K562 (cell line): ENCODE measurements at regions not wholly inside any gene's neighbourhood (a gene's known extent, or its start where the extent isn't known, plus 50 kb on each side); places are given as distances from the start of the nearest gene placed in this dataset.

ENCODE experiments used
- ATAC-seq: fragments of 200-7000 bp; cut with Tn5 transposase; 3 replicates; pipeline ENCODE4 v1.9.1; 2020; ENCODE audit warnings: moderate library complexity
- BruUV-seq: library from RNA; stranded (reverse); fragments of 400-500 nt; replicated peaks from 2 replicates; lab custom pipeline; 2021; lab: Mats Ljungman, UMichigan
- CTCF ChIA-PET: fragments of 300-600 bp; formaldehyde crosslinking; extraction: SDS; loops from one replicate; lab custom pipeline; 2021; ENCODE audit warnings: low intra/inter-chr PET ratio; lab: Yijun Ruan, JAX
- POLR2A ChIA-PET: fragments of 300-600, 350-650 bp; sonication (Branson Sonifier 250); formaldehyde crosslinking; extraction: SDS; loops from one replicate; lab custom pipeline; 2021; ENCODE audit warnings: antibody characterized with exemption, inconsistent platforms; lab: Yijun Ruan, JAX
- DNase-seq, 4 experiments: peaks; one replicate each; pipeline versions ENCODE4 v3.0.0 to v3.0.0-alpha.2; 2011 to 2018; ENCODE audit warnings: low spot score in 3 of 4, mixed read lengths in 3 of 4; ENCODE audit errors: extremely low read depth in 1 of 4
- FAIRE-seq: peaks from 2 replicates; lab custom pipeline; 2011; peaks lifted over from hg19 to GRCh38; lab: Jason Lieb, UNC
- H2AFZ ChIP-seq: 2 replicates; pipeline ENCODE4 v1.6.0; 2011; ENCODE audit warnings: low read depth, low read length, control low read depth, inconsistent platforms
- H3K27ac ChIP-seq: fragments of 200-600 bp; 3 replicates; pipeline ENCODE4 v1.8.0; 2011; ENCODE audit warnings: low read depth, mild to moderate bottlenecking, control low read depth, inconsistent platforms, low read length, moderate library complexity, mixed read lengths; ENCODE audit errors: extremely low read depth
- H3K27me3 ChIP-seq, 2 experiments: fragments of 300-600 bp in 1 of 2; 2 replicates in 1 of 2; 3 replicates in 1 of 2; pipeline versions ENCODE4 v1.6.0 to v1.8.0; 2011; ENCODE audit warnings: inconsistent platforms in 2 of 2, low read length in 2 of 2, mild to moderate bottlenecking in 1 of 2, mixed read lengths in 1 of 2, moderate library complexity in 1 of 2; ENCODE audit not compliant: control insufficient read depth in 2 of 2, insufficient read depth in 2 of 2
- H3K36me3 ChIP-seq: fragments of 300-600 bp; 3 replicates; pipeline ENCODE4 v1.8.0; 2011; ENCODE audit warnings: mild to moderate bottlenecking, low read length, inconsistent platforms; ENCODE audit not compliant: control insufficient read depth, insufficient read depth
- H3K4me1 ChIP-seq, 2 experiments: fragments of 200-600 bp in 1 of 2; replicated peaks in 1 of 2; 2 replicates in 1 of 2; 3 replicates in 1 of 2; pipeline versions ENCODE4 v1.5.1 to v1.8.0; 2011; ENCODE audit warnings: inconsistent platforms in 2 of 2, low read length in 2 of 2, mild to moderate bottlenecking in 1 of 2, mixed read lengths in 1 of 2, moderate library complexity in 1 of 2; ENCODE audit not compliant: control insufficient read depth in 2 of 2, insufficient read depth in 2 of 2
- H3K4me2 ChIP-seq: 2 replicates; pipeline ENCODE4 v1.6.1; 2011; ENCODE audit warnings: low read length, control low read depth, inconsistent platforms, mixed read lengths; ENCODE audit not compliant: insufficient read depth
- H3K4me3 ChIP-seq: fragments of 200-600 bp; sonication (generic), shearing (Covaris generic); 2 replicates; pipeline ENCODE4 v1.5.1; 2016; ENCODE audit warnings: control low read depth, inconsistent platforms
- H3K79me2 ChIP-seq: fragments of 200-600 bp; 3 replicates; pipeline ENCODE4 v1.8.0; 2011; ENCODE audit warnings: low read length, inconsistent platforms; ENCODE audit not compliant: control insufficient read depth, insufficient read depth
- H3K9ac ChIP-seq, 2 experiments: 2 replicates each; pipeline versions ENCODE4 v1.6.0 to v1.6.1; 2011; ENCODE audit warnings: low read depth in 2 of 2, low read length in 2 of 2, control low read depth in 1 of 2, inconsistent platforms in 1 of 2, mild to moderate bottlenecking in 1 of 2, mixed read lengths in 1 of 2; ENCODE audit not compliant: insufficient read depth in 1 of 2
- H3K9me1 ChIP-seq: one replicate; pipeline ENCODE4 v1.6.0; 2011; ENCODE audit warnings: inconsistent platforms, mild to moderate bottlenecking, low read length, moderate library complexity; ENCODE audit not compliant: control insufficient read depth, insufficient read depth
- H3K9me3 ChIP-seq: replicated peaks from 2 replicates; pipeline ENCODE4 v1.5.1; 2011; ENCODE audit warnings: low read depth, low read length, inconsistent platforms; ENCODE audit not compliant: control insufficient read depth, insufficient read depth
- H4K20me1 ChIP-seq: replicated peaks from 2 replicates; pipeline ENCODE4 v1.6.1; 2011; ENCODE audit warnings: low read length, inconsistent platforms, mixed read lengths; ENCODE audit not compliant: control insufficient read depth, insufficient read depth
- BRD9 ChIP-seq: fragments of 450-650 bp; IDR thresholded peaks from 2 replicates; pipeline ENCODE4 v1.6.1; 2018; ENCODE audit warnings: low read depth; ENCODE audit not compliant: partially characterized antibody
- DEAF1 ChIP-seq: fragments of 450-650 bp; formaldehyde crosslinking; IDR thresholded peaks from 2 replicates; pipeline ENCODE4 v1.4.0; 2020; ENCODE audit warnings: mild to moderate bottlenecking, moderate library complexity
- HDAC3 ChIP-seq: fragments of 450-650 bp; IDR thresholded peaks from 2 replicates; pipeline ENCODE4 v1.6.1; 2018; ENCODE audit warnings: borderline replicate concordance, mild to moderate bottlenecking, moderate library complexity; ENCODE audit not compliant: partially characterized antibody
- NCOA1 ChIP-seq: fragments of 450-650 bp; IDR thresholded peaks from 2 replicates; pipeline ENCODE4 v1.6.1; 2016; ENCODE audit warnings: low read depth
- NR0B1 ChIP-seq: fragments of 450-650 bp; IDR thresholded peaks from one replicate; pipeline ENCODE4 v1.6.1; 2018; ENCODE audit warnings: mild to moderate bottlenecking, moderate library complexity; ENCODE audit not compliant: partially characterized antibody
- PRPF4 ChIP-seq: fragments of 200-400 bp; formaldehyde crosslinking; IDR thresholded peaks from one replicate; pipeline ENCODE4 v1.6.1; 2017; ENCODE audit warnings: low read length, low read depth, mild to moderate bottlenecking; ENCODE audit not compliant: insufficient read depth, poor library complexity, severe bottlenecking
- SMARCC2 ChIP-seq: fragments of 450-650 bp; IDR thresholded peaks from 2 replicates; pipeline ENCODE4 v1.6.1; 2017; ENCODE audit warnings: antibody characterized with exemption, moderate library complexity, mild to moderate bottlenecking, low read depth
- TBL1XR1 ChIP-seq, 2 experiments: IDR thresholded peaks; 2 replicates each; pipeline ENCODE4 v1.6.1; 2012; ENCODE audit warnings: improper control_type of control experiment in 2 of 2, low read length in 2 of 2, mild to moderate bottlenecking in 1 of 2
- WGBS: fragments of 100-300 bp; shearing (Covaris generic); methylation state at CpG from one replicate; pipeline ENCODE4 v1.1.6; 2016; ENCODE audit warnings: low coverage, mixed read lengths; ENCODE audit not compliant: insufficient coverage; ENCODE audit errors: missing lambda C conversion rate; 5-methylcytosine and 5-hydroxymethylcytosine counted together
- in situ Hi-C: fragments of 300-500 bp; cut with MboI; formaldehyde crosslinking; loops from 4 replicates; pipeline ENCODE4 v1.15.0; 2018; ENCODE audit warnings: inconsistent platforms, mixed read lengths
- intact Hi-C: fragments of 100-400 bp; cut with micrococcal nuclease; formaldehyde crosslinking; loops from 2 replicates; pipeline ENCODE4 v1.14.2; 2022

DNA sequence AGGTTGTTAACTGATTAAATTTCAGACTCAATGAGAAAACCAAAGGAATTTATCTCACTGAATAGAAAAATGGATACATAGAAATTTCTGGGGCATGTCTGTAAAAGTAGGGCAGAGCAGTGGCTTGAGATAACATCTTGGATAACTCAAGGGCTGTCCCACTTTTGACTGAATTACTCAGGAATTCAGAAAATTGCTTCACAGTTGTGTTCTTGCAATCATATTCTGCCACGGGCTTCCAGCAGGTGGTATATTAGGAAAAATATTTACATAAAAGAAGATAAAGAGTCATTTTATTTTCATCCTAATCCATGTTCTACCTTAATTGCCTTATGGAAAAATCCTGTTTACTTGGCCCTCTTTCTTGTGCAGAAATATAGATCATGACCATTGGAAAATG lies 156.4 kb upstream of the AKIRIN2 start:
- no peak for ATAC-seq
- POLR2A ChIA-PET: no interaction called here
- Histone ChIP-seq H3K9me1 (no peaks in the 10 kb centered on the region), H3K9me3 (no peaks in the 10 kb centered on the region), H2AFZ (no peak overlapping the region), H3K4me1 (no peaks in the 10 kb centered on the region), H3K4me3 (no peak overlapping the region), H3K36me3 (no peaks in the 10 kb centered on the region), H3K4me2 (no peak overlapping the region), H3K79me2 (no peaks in the 10 kb centered on the region), H4K20me1 (no peaks in the 10 kb centered on the region), H3K27ac (no peak overlapping the region), H3K9ac (no peak overlapping the region), H3K27me3 (peaks cover 3 to 4% of the 10 kb centered on the region in 2 experiments; a peak in 3 of 5 replicates)
- BruUV-seq: no TSS peak
- FAIRE-seq: no peak
- WGBS: 0% methylated on average over 1 of the region's 1 CpG
- CTCF ChIA-PET: no interaction called here
- intact Hi-C loops (no loop called here), in situ Hi-C loops (no loop called here)
- no peak for DNase-seq
- TF ChIP-seq BRD9: no peak
- no peak for TF ChIP-seq NR0B1
- no peak for TF ChIP-seq DEAF1 (CRISPR knock-in tag)
- TF ChIP-seq HDAC3: no peak
- no peak for TF ChIP-seq PRPF4
- no peak for TF ChIP-seq NCOA1
- TF ChIP-seq SMARCC2: no peak
- no peak for TF ChIP-seq TBL1XR1 (IDR thresholded peaks at IDR 0.05; ENCODE audit: low read length in 2 of 2)
